ENCODE measurements at regions not wholly inside any gene's neighbourhood (a gene's known extent, or its start where the extent isn't known, plus 50 kb on each side); places are given as distances from the start of the nearest gene placed in this dataset.

DNA sequence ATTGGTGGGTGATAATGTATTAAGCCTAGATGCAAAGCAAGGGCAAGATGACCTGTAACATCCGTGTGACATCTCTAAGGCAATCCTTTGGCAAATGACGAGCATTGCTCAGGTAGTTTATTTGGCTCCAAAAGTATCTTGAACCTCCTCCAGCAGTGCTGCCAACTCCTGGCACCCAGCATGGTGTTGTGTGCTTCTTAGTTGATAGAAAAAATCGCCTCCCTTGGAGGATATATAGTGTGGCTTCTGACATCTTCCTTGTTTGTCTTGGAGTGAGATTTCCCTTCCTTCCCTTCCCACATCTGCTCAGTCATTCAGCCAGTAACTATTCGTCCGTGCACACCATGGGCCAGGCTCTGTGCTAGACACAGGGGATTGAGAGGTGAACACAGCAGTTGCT is 121.8 kb downstream of the TOMM20 start:
- Histone ChIP-seq H3K27ac (no peak overlapping the region), H3K36me3 (no peaks in the 10 kb centered on the region), H3K4me3 (no peak overlapping the region), H3K27me3 (no peaks in the 10 kb centered on the region), H3K9me3 (peaks cover 0 to 11% (median 3%) of the 10 kb centered on the region in 11 donors), H3K4me1 (peaks cover 0 to 25% (median 5%) of the 10 kb centered on the region in 9 donors)
- TF ChIP-seq, protein P1, sequence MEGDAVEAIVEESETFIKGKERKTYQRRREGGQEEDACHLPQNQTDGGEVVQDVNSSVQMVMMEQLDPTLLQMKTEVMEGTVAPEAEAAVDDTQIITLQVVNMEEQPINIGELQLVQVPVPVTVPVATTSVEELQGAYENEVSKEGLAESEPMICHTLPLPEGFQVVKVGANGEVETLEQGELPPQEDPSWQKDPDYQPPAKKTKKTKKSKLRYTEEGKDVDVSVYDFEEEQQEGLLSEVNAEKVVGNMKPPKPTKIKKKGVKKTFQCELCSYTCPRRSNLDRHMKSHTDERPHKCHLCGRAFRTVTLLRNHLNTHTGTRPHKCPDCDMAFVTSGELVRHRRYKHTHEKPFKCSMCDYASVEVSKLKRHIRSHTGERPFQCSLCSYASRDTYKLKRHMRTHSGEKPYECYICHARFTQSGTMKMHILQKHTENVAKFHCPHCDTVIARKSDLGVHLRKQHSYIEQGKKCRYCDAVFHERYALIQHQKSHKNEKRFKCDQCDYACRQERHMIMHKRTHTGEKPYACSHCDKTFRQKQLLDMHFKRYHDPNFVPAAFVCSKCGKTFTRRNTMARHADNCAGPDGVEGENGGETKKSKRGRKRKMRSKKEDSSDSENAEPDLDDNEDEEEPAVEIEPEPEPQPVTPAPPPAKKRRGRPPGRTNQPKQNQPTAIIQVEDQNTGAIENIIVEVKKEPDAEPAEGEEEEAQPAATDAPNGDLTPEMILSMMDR (IDR thresholded peaks at IDR 0.05) = no peak
- ATAC-seq (no peak), DNase-seq (no peak)
- intact Hi-C loops (cut with DNase I) = loop anchor here in 1 of 10 donors (5.0 kb wide), 1 partner anchor 35 kb away; no protein-coding TSS in a partner anchor
- 63 to 65% methylated on average over 5 of the region's 5 CpGs for WGBS, 2 donors

DNA sequence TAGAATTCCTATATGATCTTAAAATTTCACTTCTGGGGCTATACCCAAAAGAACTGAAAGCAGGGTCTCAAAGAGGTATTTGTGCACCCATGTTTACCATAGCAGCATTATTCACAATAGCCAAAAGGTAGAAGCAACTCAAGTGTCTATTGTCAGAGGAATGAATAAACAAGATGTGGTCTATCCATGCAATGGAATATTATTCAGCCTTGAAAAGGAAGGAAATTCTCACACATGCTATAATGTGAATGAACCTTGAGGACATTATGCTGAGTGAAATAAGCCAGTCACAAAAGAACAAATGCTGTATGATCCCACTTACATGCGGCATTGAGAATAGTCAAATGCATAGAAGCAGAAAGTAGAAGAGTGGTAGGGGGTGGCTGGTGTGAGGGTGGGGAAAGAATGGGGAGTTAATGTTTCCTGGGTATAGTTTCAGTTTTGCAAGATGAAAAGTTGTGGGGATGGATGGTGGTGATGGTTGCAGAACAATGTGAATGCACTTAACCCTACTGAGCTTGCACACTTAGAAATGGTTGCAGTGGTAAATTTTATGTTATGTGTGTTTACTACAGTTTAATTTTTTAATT is 122.4 kb downstream of the TOMM20 start:
- no peak overlapping the region for H3K27ac ChIP-seq
- H3K4me3 ChIP-seq = no peak overlapping the region
- ATAC-seq = no peak
- intact Hi-C loops (cut with DNase I) = loop anchor here in 1 of 10 donors (5.0 kb wide), 1 partner anchor 36 kb away; no protein-coding TSS in a partner anchor
- no peaks in the 10 kb centered on the region for H3K36me3 ChIP-seq
- H3K9me3 ChIP-seq = peaks cover 0 to 11% (median 3%) of the 10 kb centered on the region in 11 donors
- no peak for DNase-seq
- peaks cover 0 to 19% (median 0%) of the 10 kb centered on the region in 9 donors for H3K4me1 ChIP-seq
- TF ChIP-seq, protein P1 (IDR thresholded peaks at IDR 0.05) = no peak
- H3K27me3 ChIP-seq = no peaks in the 10 kb centered on the region
- 93 to 98% methylated on average over 1 of the region's 1 CpG for WGBS, 2 donors

DNA sequence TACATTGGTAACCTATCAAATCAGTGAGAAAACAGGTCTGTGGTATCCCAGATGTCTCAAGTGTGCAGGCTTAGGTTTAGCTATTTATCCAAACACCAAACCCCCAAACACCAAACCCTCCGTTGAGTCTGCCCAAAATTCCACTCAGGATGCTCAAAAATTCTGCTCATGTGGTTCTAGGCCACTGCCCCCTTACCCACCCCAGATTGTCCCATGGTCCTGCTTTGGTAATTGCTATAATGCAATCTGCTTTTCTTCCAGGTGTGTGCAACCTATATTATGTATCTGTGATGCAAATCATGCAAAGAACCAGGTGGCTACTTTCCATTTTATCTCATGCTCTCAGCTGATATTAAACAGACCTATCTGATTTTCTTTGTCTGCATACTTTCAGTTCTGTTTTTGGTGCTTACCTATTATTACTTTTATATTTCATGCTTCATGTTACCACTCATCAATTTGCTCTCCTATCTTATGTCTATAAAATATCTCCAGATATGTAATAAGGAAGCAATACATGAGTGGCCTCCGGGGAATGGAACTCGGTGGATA is 123.7 kb downstream of the TOMM20 start:
- Histone ChIP-seq H3K4me3 (no peak overlapping the region), H3K36me3 (no peaks in the 10 kb centered on the region), H3K27me3 (no peaks in the 10 kb centered on the region), H3K9me3 (peaks cover 0 to 11% (median 3%) of the 10 kb centered on the region in 11 donors), H3K4me1 (peaks cover 0 to 12% (median 0%) of the 10 kb centered on the region in 9 donors), H3K27ac (no peak overlapping the region)
- DNase-seq (no peak), ATAC-seq (no peak)
- TF ChIP-seq, protein P1 (IDR thresholded peaks at IDR 0.05) = no peak
- intact Hi-C loops (cut with DNase I) = loop anchor here in 2 of 10 donors (5.0 kb wide), 2 partner anchors 37 to 42 kb away; no protein-coding TSS in a partner anchor
- WGBS, 2 donors = 88 to 92% methylated on average over 3 of the region's 3 CpGs

DNA sequence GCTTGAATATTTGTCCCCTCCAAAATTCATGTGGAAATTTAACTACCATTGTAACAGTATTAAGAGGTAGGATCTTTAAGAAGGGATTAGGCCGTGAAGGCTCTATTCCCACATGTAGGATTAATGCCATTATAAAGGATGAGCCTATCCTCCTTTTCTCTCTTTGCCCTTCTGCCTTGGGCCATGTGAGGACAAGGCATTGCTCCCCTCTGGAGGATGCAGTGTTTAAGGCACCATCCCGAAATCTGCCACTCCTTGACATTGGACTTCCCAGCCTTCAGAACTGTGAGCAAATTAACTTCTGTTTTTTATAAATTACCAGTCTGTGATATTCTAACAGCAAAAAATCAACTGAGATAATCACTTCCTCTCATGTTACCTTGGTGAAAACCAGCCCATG is 124.4 kb downstream of the TOMM20 start:
- TF ChIP-seq, protein P1 (IDR thresholded peaks at IDR 0.05) = no peak
- DNase-seq = no peak
- 97 to 98% methylated on average over 2 of the region's 2 CpGs for WGBS, 2 donors
- no peak for ATAC-seq
- H3K27ac ChIP-seq = no peak overlapping the region
- intact Hi-C loops (cut with DNase I) = loop anchor here in 1 of 10 donors (5.0 kb wide), 1 partner anchor 43 kb away; no protein-coding TSS in a partner anchor
- peaks cover 0 to 11% (median 3%) of the 10 kb centered on the region in 11 donors for H3K9me3 ChIP-seq
- no peak overlapping the region for H3K4me3 ChIP-seq
- peaks cover 0 to 12% (median 0%) of the 10 kb centered on the region in 9 donors for H3K4me1 ChIP-seq
- no peaks in the 10 kb centered on the region for H3K36me3 ChIP-seq
- H3K27me3 ChIP-seq = no peaks in the 10 kb centered on the region

Data from heart right ventricle (tissue), 16 donors.